Putamen (tissue), 1 donor: ENCODE measurements at regions not wholly inside any gene's neighbourhood (a gene's known extent, or its start where the extent isn't known, plus 50 kb on each side); places are given as distances from the start of the nearest gene placed in this dataset.
"Not testable (repeated sequence)": the region's sequence is repeated elsewhere in the genome, so short reads cannot be mapped to it uniquely, and the experiment has no call there.

Experiments used
- DNase-seq: peaks from one replicate; pipeline ENCODE4 v3.0.0-alpha.2; 2016; ENCODE audit warnings: low spot score

DNA sequence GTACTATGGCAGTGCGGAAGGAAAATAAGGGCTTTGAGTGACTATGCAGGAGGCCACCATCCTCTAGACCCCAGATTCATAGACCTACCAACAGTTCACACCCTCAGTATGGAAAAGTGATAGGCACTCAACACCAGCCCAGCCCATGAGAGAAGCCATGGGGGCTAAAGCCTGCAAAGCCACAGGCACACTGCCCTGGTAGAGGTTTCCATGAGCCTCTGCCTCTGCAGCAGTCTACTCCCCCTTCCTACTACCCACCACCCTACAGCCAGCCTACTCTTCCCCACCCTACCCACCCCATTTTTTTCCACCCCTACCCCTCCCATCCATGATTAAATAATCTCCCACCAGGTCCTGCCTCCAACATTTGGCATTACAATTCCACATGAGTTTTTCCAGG, 241.9 kb downstream of the CWH43 start:
- not testable (repeated sequence) for DNase-seq

DNA sequence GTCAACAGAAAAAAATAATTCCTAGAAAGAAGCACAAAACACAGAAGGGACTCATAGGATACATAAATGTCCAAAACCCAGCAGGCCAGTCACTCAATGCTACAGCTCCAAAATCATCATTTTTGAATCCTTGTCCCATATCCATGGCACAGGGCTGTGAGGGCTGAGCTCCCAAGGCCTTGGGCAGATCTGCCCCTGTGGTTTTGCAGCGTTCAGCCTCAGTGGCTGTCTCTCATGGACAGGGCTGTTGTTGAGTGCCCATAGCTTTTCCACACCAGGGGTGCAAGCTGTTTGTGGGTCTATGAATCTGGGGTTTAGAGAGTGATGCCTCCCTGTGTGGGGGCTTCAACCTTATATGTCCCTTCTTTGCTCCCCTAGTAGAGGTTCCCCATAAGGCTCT, 243.2 kb downstream of the CWH43 start:
- not testable (repeated sequence) for DNase-seq

DNA sequence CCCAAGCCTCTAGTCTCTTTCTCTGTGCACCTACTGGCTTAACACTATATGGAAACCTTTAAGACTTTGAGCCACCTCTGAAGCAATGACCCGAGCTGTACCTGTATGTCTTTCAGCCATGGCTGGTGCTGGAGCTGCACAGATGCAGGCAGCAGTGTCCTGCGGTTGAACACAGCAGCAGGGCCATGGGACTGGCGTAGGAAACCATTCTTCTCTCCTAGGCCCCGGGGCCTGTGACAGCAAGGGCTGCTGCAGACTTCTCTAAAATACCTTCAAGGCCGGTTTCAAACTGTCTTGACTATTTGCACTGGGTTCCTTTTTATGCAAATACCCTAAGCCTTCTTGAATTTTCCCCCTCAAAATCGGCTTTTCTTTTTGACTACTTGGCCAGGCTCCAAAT, 243.6 kb downstream of the CWH43 start:
- not testable (repeated sequence) for DNase-seq

- DNase-seq: not testable (repeated sequence)
Measured at GRCh38 chr4:49233346-49233745, 247.3 kb downstream of the CWH43 start.

GRCh38 chr4:49233749-49234148, 247.7 kb downstream of the CWH43 start:
- not testable (repeated sequence) for DNase-seq

DNA sequence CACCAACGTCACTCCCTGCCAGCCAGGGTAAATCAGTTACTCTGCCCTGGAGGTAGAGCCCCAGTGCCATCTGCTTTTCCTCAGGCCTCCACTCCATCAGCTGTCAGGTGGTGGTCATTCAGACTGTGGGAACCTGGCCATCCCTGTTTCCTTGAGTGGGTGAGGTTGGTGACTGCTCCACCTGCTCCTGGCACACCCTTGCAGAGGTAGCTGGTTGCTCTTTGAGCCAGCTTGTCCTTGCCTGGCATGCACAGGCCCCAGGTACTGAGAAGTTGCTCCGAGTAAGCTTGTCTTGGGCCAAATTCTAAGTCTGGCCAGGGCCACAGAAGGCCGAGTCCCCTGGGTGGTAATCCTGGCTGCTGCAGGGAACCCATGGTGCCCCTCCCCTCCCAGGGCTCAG, 248.3 kb downstream of the CWH43 start:
- DNase-seq: not testable (repeated sequence)

DNA sequence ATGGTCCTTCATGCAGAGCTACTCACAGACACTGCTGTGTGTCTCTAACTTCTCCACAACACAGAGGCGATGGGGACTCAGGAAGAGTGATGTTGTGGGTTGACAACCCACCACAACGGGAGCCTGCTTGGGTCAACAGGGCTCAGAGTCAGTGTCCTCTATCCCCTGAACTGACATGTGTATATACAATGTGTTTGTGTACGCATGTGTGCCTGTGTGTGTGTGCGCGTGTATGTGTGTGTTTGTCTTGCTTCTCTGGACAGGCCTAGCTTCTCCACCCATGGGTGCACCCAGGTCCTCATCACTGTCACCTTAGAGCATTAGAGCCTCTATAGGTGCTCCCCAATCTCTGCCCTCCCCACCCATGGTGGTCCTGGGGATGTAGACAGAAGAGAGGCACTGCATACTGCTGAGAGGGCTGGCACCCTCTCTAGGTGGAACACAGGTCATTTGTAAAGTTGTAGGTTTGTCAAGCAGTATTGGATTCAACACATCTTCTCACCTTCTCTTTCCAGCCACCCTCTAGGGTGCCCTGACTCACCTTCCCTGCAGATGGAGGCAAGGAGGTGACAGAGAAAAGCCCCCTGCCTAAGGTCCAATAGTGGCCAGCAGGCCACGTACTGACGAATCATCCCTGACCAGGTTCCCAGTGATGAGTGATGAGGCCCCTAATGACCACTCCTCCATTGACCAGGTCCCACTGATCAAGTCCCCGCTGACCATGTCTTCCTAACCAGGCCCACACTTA, 249.5 kb downstream of the CWH43 start:
- not testable (repeated sequence) for DNase-seq

DNA sequence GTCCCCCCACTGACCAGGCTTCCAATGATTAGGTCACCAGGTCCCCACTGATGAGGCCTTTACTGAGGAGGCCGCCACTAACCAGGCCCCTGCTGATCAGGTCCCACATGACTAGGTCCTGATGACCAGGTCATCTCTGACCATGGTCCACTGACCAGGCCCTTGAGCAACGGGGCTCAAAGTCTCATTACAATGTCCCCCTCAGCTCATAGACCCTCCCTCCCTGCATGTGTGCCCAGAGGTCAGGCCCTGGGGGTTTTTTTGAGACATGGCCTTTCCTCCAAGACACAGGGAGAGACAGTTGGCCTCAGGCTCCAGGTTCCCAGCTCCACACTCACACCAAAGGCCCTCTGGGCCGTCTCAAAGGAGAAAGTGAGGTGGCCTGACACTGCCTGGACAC, 250.4 kb downstream of the CWH43 start:
- not testable (repeated sequence) for DNase-seq

GRCh38 chr4:49241295-49241694, 255.2 kb downstream of the CWH43 start:
- DNase-seq: not testable (repeated sequence)

GRCh38 chr4:49262786-49263185, 276.7 kb downstream of the CWH43 start:
- DNase-seq: not testable (repeated sequence)

- not testable (repeated sequence) for DNase-seq
Measured at GRCh38 chr4:49270435-49270834, 284.4 kb downstream of the CWH43 start.

DNA sequence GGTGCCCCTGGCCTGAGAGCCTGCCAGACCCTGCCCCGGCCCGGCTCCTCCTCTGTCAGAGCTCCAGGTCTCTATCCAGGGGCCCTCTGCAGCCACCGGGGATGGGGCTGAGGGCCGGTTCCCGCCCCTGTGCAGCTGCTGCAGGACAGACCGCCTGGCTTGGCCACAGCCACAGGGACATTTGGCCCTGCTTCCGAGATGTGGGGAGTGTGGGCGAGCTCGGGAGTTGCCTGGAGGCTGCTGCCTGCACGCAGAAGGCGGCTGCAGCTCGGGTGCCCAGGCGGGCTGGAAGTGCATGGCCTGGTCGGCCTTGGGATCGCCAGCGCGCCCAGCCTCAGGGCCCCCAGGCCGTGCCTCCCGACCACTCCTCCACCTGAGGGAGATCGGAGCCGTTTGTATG, 284.8 kb downstream of the CWH43 start:
- not testable (repeated sequence) for DNase-seq

- DNase-seq: not testable (repeated sequence)
Measured at GRCh38 chr4:49285905-49286304, 299.8 kb downstream of the CWH43 start.

DNA sequence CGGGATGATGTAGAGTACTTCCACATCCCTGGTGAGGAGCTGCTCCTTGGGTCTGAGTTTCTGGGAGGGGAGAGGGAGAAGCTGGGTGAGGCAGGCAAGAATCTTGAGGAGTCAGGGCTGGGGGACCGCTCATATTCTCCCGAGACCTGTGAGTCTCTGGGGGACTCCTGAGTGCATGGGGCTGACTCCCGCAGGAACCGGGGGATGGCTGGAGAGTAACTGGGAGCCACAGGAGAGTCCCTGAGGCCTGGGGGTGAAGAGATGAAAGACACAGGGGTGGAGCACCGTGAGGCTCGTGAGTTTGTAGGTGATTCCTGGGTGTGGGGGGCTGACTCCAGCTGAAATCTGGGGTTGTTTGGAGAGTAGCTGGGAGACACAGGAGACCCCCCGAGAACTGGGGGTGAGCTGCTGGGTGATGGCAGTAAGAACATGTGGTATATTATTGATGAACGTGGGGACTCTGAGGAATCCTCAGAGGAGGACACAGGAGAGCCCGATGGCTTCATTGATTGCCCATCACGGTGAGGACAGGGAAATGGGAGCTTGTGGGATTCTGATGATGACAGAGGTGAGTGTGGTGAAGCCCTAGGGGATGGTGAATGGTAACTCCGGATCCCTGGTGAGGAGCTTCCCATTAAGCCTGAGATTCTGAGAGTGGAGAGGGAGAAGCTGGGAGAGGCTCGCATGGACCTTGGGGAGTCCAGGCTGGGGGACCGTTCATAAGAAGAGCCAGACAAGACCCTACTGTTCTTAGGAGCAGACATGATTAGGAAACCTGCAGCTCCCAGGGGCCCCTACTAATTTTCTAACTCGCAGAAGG, 301.1 kb downstream of the CWH43 start:
- DNase-seq: not testable (repeated sequence)

DNA sequence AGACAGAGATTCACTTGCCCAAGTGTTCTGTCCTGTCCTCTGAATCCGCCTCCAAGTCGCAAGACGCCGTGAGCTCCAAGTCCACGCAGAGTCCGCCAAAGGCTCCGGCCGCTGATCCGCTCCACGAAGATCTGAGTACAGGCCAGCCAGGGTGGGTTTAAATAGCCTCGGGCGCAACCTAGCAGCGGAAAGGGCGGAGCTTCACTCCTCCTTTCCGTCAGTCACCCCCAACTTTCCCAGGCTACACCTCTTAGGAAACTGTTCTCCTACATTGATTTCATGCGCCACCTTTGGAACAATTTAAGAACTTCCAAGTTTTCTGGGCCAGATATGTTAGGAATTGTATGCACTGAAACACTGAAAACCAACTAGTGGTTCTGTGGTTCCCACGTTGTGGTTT, 301.8 kb downstream of the CWH43 start:
- not testable (repeated sequence) for DNase-seq

DNA sequence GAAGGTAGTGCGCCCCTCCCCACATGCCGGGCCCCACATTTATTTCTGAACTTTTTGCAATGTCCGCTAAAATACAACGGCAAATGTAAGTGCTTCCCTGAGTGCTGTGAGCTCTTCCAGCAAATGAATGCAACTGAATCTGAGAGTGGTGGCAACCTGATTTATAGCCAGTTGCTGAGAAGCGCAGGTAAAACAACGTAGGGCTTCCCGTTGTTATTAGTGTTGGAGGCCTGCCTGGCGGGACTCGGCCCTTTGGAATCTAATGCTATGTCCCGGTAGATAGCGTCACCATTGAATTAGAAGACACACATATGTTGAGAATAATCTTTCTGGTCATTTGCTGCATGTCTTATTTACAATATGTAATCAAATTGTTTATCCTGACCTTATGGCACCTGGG, 302.7 kb downstream of the CWH43 start:
- not testable (repeated sequence) for DNase-seq

DNA sequence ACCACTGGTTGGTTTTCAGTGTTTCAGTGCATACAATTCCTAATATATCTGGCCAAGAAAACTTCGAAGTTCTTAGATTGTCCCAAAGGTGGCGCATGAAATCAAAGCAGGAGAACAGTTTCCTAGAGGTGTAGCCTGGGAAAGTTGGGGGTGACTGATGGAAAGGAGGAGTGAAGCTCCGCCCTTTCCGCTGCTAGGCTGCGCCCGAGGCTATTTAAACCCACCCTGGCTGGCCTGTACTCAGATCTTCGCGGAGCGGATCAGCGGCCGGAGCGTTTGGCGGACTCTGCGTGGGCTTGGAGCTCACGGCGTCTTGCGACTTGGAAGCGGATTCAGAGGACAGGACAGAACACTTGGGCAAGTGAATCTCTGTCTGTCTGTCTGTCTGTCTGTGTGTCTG, 328.7 kb downstream of the CWH43 start:
- DNase-seq: not testable (repeated sequence)

- not testable (repeated sequence) for DNase-seq
Measured at GRCh38 chr4:49320725-49321410, 334.8 kb downstream of the CWH43 start.

- DNase-seq: not testable (repeated sequence)
Measured at GRCh38 chr4:49321511-49322300, 335.6 kb downstream of the CWH43 start.

DNA sequence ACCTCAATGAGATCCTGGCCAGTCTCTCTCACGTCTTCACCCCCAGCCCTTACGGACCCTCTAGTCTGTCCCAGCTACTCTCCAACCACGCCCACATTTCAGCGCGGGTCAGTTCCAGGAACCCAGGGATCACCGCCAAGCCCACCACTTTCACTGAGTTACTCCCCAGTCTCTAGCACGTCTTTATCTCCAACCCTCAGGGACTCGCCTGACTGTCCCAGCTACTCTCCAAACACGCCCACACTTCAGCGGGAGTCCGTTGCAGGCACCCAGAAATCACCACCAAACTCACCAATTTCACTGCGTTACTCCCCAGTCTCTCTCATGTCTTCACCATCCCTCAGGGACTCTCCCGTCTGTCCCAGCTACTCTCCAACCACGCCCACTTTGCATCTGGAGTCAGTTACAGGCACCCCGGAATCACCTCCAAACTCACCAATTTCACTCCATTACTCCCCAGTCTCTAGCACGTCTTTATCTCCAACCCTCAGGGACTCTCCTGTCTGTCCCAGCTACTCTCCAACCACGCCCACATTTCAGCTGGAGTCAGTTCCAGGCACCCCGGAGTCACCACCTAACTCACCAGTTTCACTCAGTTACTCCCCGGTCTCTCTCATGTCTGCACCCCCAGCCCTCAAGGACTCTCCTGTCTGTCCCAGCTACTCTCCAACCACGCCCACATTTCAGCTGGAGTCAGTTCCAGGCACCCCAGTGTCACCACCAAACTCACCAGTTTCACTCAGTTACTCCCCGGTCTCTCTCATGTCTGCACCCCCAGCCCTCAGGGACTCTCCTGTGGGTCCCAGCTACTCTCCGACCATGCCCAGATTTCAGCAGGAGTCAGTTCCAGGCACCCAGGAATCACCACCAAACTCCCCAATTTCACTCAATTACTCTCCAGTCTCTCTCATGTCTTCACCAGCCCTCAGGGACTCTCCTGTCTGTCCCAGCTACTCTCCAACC, 336.8 kb downstream of the CWH43 start:
- not testable (repeated sequence) for DNase-seq
